Loucy (cell line): ENCODE measurements at regions not wholly inside any gene's neighbourhood (a gene's known extent, or its start where the extent isn't known, plus 50 kb on each side); places are given as distances from the start of the nearest gene placed in this dataset.

Experiments used
- EZH2phosphoT487 ChIP-seq: fragments of 200-600 bp; IDR thresholded peaks from 2 replicates; pipeline ENCODE4 v1.6.1; 2018; ENCODE audit warnings: antibody characterized with exemption, mild to moderate bottlenecking, moderate library complexity, borderline replicate concordance
- TF ChIP-seq, protein P1 (sequence below): fragments of 200-600 bp; sonication (generic); conservative IDR thresholded peaks from 2 replicates; pipeline ENCODE4 v1.5.1; 2014; ENCODE audit warnings: mild to moderate bottlenecking, antibody characterized with exemption, low read length

GRCh38 chr14:26917086-26917485, 319.3 kb upstream of the NOVA1 start:
- TF ChIP-seq, protein P1, sequence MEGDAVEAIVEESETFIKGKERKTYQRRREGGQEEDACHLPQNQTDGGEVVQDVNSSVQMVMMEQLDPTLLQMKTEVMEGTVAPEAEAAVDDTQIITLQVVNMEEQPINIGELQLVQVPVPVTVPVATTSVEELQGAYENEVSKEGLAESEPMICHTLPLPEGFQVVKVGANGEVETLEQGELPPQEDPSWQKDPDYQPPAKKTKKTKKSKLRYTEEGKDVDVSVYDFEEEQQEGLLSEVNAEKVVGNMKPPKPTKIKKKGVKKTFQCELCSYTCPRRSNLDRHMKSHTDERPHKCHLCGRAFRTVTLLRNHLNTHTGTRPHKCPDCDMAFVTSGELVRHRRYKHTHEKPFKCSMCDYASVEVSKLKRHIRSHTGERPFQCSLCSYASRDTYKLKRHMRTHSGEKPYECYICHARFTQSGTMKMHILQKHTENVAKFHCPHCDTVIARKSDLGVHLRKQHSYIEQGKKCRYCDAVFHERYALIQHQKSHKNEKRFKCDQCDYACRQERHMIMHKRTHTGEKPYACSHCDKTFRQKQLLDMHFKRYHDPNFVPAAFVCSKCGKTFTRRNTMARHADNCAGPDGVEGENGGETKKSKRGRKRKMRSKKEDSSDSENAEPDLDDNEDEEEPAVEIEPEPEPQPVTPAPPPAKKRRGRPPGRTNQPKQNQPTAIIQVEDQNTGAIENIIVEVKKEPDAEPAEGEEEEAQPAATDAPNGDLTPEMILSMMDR: peak; percentile 43
- TF ChIP-seq EZH2phosphoT487: no peak
